Transverse colon (tissue), 4 donors: ENCODE measurements at regions not wholly inside any gene's neighbourhood (a gene's known extent, or its start where the extent isn't known, plus 50 kb on each side); places are given as distances from the start of the nearest gene placed in this dataset.

Source experiments
- DNase-seq: peaks from one replicate; pipeline ENCODE4 v3.0.0-alpha.2; 2019
- H3K27ac ChIP-seq, 4 donors: fragments of 200-600 bp; sonication (generic); 2 replicates each; pipeline ENCODE4 v1.5.1; 2016 to 2018; ENCODE audit warnings: inconsistent platforms in 4 of 4
- H3K27me3 ChIP-seq: fragments of 200-600 bp; sonication (generic); 2 replicates; pipeline ENCODE4 v1.5.1; 2017; ENCODE audit warnings: inconsistent platforms
- H3K36me3 ChIP-seq, 4 donors: fragments of 200-600 bp; sonication (generic); 2 replicates each; pipeline ENCODE4 v1.5.1; 2017 to 2019; ENCODE audit warnings: inconsistent platforms in 4 of 4
- H3K4me1 ChIP-seq, 4 donors: fragments of 200-600 bp; sonication (generic); 2 replicates each; pipeline ENCODE4 v1.5.1; 2017 to 2020; ENCODE audit warnings: inconsistent platforms in 4 of 4
- H3K4me3 ChIP-seq, 4 donors: fragments of 200-600 bp; sonication (generic); 1 replicate in 1 of 4; 2 replicates in 3 of 4; pipeline versions ENCODE4 v1.5.1 to v1.6.1; 2017 to 2019; ENCODE audit warnings: inconsistent platforms in 4 of 4
- H3K9me3 ChIP-seq, 2 donors: fragments of 200-600 bp; sonication (generic); 2 replicates each; pipeline ENCODE4 v1.5.1; 2017 to 2019; ENCODE audit warnings: inconsistent platforms in 2 of 2
- CTCF ChIP-seq, 5 experiments: fragments of 200-600 bp in 3 of 5; fragments of 450-650 bp in 2 of 5; sonication (generic) in 3 of 5; IDR thresholded peaks; 1 replicate in 2 of 5; 2 replicates in 3 of 5; pipeline ENCODE4 v1.5.1; 2016 to 2017; ENCODE audit warnings: antibody characterized with exemption in 5 of 5, inconsistent platforms in 3 of 5, mild to moderate bottlenecking in 2 of 5, moderate library complexity in 1 of 5
- EP300 ChIP-seq: sonication (generic); formaldehyde crosslinking; IDR thresholded peaks from one replicate; pipeline ENCODE4 v1.6.1; 2017; ENCODE audit warnings: antibody characterized with exemption, low read depth
- POLR2A ChIP-seq: fragments of 450-650 bp; IDR thresholded peaks from one replicate; pipeline ENCODE4 v1.6.1; 2016; ENCODE audit warnings: antibody characterized with exemption, mild to moderate bottlenecking, moderate library complexity
- POLR2AphosphoS5 ChIP-seq, 3 donors: sonication (generic); formaldehyde crosslinking; IDR thresholded peaks; one replicate each; pipeline ENCODE4 v1.6.1; 2016; ENCODE audit warnings: antibody characterized with exemption in 3 of 3
- WGBS, 2 donors: methylation state at CpG; one replicate each; pipeline ENCODE4 v1.1.5; 2018; ENCODE audit warnings: low coverage in 1 of 2; 5-methylcytosine and 5-hydroxymethylcytosine counted together
- in situ Hi-C, 4 donors: fragments of 200-750 bp; cut with MboI; loops; one replicate each; pipeline versions ENCODE4 v1.15.0 to v1.15.1; 2017; ENCODE audit warnings: low sequenced_read_pairs in 3 of 4, low pct_ligation_motif_present in 1 of 4, low pct_unique_long_range_greater_than_20kb in 1 of 4
- intact Hi-C: fragments of 100-400 bp; cut with DNase I; formaldehyde crosslinking; loops from one replicate; pipeline ENCODE4 v1.15.1; 2023; ENCODE audit warnings: low total_unique reads

GRCh38 chr11:23232652-23233051 is 372.4 kb upstream of the CCDC179 start:
- H3K27ac ChIP-seq: no peak overlapping the region
- H3K9me3 ChIP-seq: no peaks in the 10 kb centered on the region
- H3K4me3 ChIP-seq: no peak overlapping the region
- H3K4me1 ChIP-seq: no peaks in the 10 kb centered on the region
- TF ChIP-seq CTCF (IDR thresholded peaks at IDR 0.05): no peak
- TF ChIP-seq POLR2A: no peak
- no peak for TF ChIP-seq POLR2AphosphoS5 (IDR thresholded peaks at IDR 0.05)
- no peak for TF ChIP-seq EP300
- no peak for DNase-seq
- intact Hi-C loops (no loop called here), in situ Hi-C loops (no loop called here)
- no peaks in the 10 kb centered on the region for H3K27me3 ChIP-seq
- no peaks in the 10 kb centered on the region for H3K36me3 ChIP-seq

- DNase-seq: no peak
- Histone ChIP-seq H3K27me3 (no peaks in the 10 kb centered on the region), H3K36me3 (no peaks in the 10 kb centered on the region), H3K9me3 (no peaks in the 10 kb centered on the region), H3K4me3 (no peak overlapping the region), H3K27ac (no peak overlapping the region), H3K4me1 (no peaks in the 10 kb centered on the region)
- TF ChIP-seq EP300 (no peak), POLR2AphosphoS5 (IDR thresholded peaks at IDR 0.05) (no peak), CTCF (IDR thresholded peaks at IDR 0.05) (no peak), POLR2A (no peak)
- in situ Hi-C loops (no loop called here), intact Hi-C loops (no loop called here)
- 63 to 70% methylated on average over 3 of the region's 3 CpGs for WGBS, 2 donors
Measured at GRCh38 chr11:23233075-23233474, 372.8 kb upstream of the CCDC179 start.

- in situ Hi-C loops: no loop called here
- no peak overlapping the region for H3K27ac ChIP-seq
- H3K27me3 ChIP-seq: no peaks in the 10 kb centered on the region
- H3K9me3 ChIP-seq: no peaks in the 10 kb centered on the region
- TF ChIP-seq POLR2AphosphoS5 (IDR thresholded peaks at IDR 0.05) (no peak), POLR2A (no peak), CTCF (IDR thresholded peaks at IDR 0.05) (no peak), EP300 (no peak)
- H3K4me3 ChIP-seq: no peak overlapping the region
- intact Hi-C loops: no loop called here
- H3K36me3 ChIP-seq: no peaks in the 10 kb centered on the region
- no peaks in the 10 kb centered on the region for H3K4me1 ChIP-seq
- 68 to 72% methylated on average over 2 of the region's 2 CpGs for WGBS, 2 donors
- DNase-seq: no peak
Measured at GRCh38 chr11:23236826-23237555, 376.7 kb upstream of the CCDC179 start.

- no peak overlapping the region for H3K4me3 ChIP-seq
- TF ChIP-seq CTCF (IDR thresholded peaks at IDR 0.05): no peak
- TF ChIP-seq EP300: no peak
- no peaks in the 10 kb centered on the region for H3K9me3 ChIP-seq
- H3K27ac ChIP-seq: no peak overlapping the region
- H3K4me1 ChIP-seq: no peaks in the 10 kb centered on the region
- intact Hi-C loops (no loop called here), in situ Hi-C loops (no loop called here)
- H3K27me3 ChIP-seq: no peaks in the 10 kb centered on the region
- WGBS, 2 donors: 52 to 54% methylated on average over 1 of the region's 1 CpG
- DNase-seq: no peak
- H3K36me3 ChIP-seq: no peaks in the 10 kb centered on the region
Measured at GRCh38 chr11:23252426-23252825, 392.2 kb upstream of the CCDC179 start.
